HUES64 (cell line): ENCODE measurements at regions not wholly inside any gene's neighbourhood (a gene's known extent, or its start where the extent isn't known, plus 50 kb on each side); places are given as distances from the start of the nearest gene placed in this dataset.
"Not testable (repeated sequence)": the region's sequence is repeated elsewhere in the genome, so short reads cannot be mapped to it uniquely, and the experiment has no call there.

Experiments
- H3K27ac ChIP-seq: 2 replicates; pipeline ENCODE4 v1.7.0; 2013; ENCODE audit warnings: low read depth, low read length, inconsistent platforms
- H3K27me3 ChIP-seq: 2 replicates; pipeline ENCODE4 v1.6.1; 2013; ENCODE audit warnings: mild to moderate bottlenecking, low read length; ENCODE audit not compliant: insufficient read depth
- H3K36me3 ChIP-seq: 2 replicates; pipeline ENCODE4 v1.6.1; 2013; ENCODE audit warnings: mild to moderate bottlenecking, low read length; ENCODE audit not compliant: insufficient read depth
- H3K4me1 ChIP-seq: 2 replicates; pipeline ENCODE4 v1.6.1; 2013; ENCODE audit warnings: mild to moderate bottlenecking, low read length, moderate library complexity; ENCODE audit not compliant: insufficient read depth
- H3K4me3 ChIP-seq: 2 replicates; pipeline ENCODE4 v1.5.1; 2013; ENCODE audit warnings: mild to moderate bottlenecking, low read length, moderate library complexity
- H3K9ac ChIP-seq: 2 replicates; pipeline ENCODE4 v1.6.1; 2013; ENCODE audit warnings: mild to moderate bottlenecking, low read depth, low read length
- H3K9me3 ChIP-seq: 2 replicates; pipeline ENCODE4 v1.6.1; 2013; ENCODE audit warnings: low read depth, low read length; ENCODE audit not compliant: insufficient read depth
- WGBS: fragments of 150-250, 120-280 bp; methylation state at CpG from one replicate; pipeline ENCODE4 v1.1.7; 2013; ENCODE audit warnings: missing lambda C conversion rate; 5-methylcytosine and 5-hydroxymethylcytosine counted together

DNA sequence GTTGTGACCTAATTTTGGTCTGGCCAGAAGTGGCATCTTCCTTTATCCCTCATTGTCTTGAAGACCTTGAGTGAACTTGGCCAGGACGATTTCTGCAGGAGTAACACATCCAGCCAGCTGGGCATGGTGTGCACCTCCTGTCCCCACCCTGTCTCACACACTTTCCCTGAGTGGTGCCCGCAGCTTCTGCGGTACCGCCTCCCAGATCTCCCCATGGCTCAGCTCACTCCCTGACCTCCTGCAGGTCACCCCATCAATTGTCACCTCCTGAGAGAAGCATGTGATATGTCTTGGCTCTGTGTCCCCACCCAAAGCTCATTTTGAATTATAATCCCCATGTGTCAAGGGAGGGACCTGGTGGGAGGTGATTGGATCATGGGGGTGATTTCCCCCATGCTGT lies 50.2 kb upstream of the TP53I11 start:
- no peak overlapping the region for H3K4me3 ChIP-seq
- H3K4me1 ChIP-seq, result no peaks in the 10 kb centered on the region
- H3K27me3 ChIP-seq, result no peaks in the 10 kb centered on the region
- H3K36me3 ChIP-seq, result no peaks in the 10 kb centered on the region
- 93% methylated on average over 4 of the region's 4 CpGs for WGBS
- H3K9ac ChIP-seq, result no peak overlapping the region
- H3K27ac ChIP-seq, result no peak overlapping the region
- H3K9me3 ChIP-seq, result no peaks in the 10 kb centered on the region

DNA sequence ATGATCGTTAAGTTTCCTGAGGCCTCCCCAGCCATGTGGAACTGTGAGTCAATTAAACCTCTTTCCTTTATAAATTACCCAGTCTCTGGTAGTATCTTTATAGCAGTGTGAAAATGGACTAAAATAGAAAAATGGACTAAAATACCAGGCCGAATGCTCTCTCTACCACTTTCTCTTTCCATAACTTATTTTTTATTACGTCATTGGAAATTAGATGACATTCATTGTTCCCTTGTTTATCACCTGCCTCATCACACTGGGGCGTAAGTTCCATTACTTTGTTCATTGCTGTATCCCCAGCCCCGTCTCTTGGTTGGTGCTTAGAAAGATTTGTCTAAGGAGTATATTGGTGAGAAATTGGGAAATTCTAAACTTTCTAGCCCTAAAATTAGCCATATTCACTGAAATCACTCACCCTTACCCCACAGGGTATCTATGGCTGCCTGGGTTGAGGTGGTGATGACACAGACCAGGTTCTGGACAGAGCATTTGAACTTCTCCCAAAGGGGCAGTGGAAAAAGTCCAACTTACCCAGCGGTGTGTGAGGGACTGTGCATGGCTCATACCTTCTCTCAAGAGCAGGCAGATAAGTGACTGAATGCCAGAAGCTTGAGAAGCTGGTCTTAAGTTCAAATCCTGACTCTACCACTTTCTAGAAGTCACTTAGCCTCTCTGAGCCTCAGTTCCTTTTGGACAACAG lies 50.9 kb upstream of the TP53I11 start:
- Histone ChIP-seq H3K27me3 (no peaks in the 10 kb centered on the region), H3K9ac (no peak overlapping the region), H3K36me3 (no peaks in the 10 kb centered on the region), H3K4me1 (no peaks in the 10 kb centered on the region), H3K27ac (no peak overlapping the region), H3K4me3 (no peak overlapping the region), H3K9me3 (no peaks in the 10 kb centered on the region)
- 94% methylated on average over 6 of the region's 6 CpGs for WGBS

DNA sequence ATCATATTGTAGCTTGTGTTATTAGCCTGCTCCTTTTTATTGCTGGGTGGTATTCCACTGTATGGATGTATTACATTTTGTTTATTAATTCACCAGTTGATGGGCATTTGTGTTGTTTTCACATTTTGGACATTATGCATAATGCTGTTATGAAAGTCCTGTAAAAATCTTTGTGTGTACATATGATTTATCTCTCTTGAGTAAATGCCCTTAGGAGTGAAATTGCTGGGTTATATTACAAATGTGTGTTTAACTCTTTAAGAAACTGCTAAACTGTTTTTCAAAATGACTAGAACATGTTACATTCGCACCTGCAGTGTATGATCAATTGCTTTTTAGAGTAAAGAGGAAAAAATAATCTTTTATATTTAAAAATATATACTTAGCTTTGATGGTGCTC lies 54.4 kb upstream of the TP53I11 start:
- WGBS, result no CpG with 5 or more reads among the region's 1 CpG

DNA sequence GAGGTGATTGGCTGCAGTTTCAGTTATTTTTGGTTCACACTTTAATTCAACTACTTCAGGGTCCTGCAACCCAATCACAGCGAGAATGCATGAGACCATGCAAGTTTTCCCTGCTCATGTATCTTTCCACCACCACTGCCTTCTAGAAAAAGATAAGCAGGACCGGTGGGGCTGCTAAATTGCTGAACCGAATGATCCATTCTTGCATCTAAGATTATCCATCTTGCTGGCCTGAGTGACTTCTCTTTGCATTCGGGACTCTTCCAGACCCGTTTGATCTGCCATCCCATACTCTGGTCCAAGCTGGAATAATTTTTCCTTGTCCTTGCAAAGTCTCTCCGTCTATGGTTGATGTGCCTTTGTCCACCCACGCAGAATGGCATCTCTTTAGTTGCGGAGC lies 56.3 kb upstream of the TP53I11 start:
- 82% methylated on average over 8 of the region's 8 CpGs for WGBS
- no peaks in the 10 kb centered on the region for H3K9me3 ChIP-seq
- no peaks in the 10 kb centered on the region for H3K36me3 ChIP-seq
- H3K27ac ChIP-seq, result no peak overlapping the region
- H3K27me3 ChIP-seq, result no peaks in the 10 kb centered on the region
- H3K4me3 ChIP-seq, result no peak overlapping the region
- no peak overlapping the region for H3K9ac ChIP-seq
- H3K4me1 ChIP-seq, result no peaks in the 10 kb centered on the region

More for the DNA sequence above, 54.4 kb upstream of the TP53I11 start:
- H3K4me3 ChIP-seq, result no peak overlapping the region
- no peak overlapping the region for H3K9ac ChIP-seq
- H3K9me3 ChIP-seq, result no peaks in the 10 kb centered on the region
- no peaks in the 10 kb centered on the region for H3K4me1 ChIP-seq
- H3K27ac ChIP-seq, result no peak overlapping the region
- H3K27me3 ChIP-seq, result no peaks in the 10 kb centered on the region
- no peaks in the 10 kb centered on the region for H3K36me3 ChIP-seq

DNA sequence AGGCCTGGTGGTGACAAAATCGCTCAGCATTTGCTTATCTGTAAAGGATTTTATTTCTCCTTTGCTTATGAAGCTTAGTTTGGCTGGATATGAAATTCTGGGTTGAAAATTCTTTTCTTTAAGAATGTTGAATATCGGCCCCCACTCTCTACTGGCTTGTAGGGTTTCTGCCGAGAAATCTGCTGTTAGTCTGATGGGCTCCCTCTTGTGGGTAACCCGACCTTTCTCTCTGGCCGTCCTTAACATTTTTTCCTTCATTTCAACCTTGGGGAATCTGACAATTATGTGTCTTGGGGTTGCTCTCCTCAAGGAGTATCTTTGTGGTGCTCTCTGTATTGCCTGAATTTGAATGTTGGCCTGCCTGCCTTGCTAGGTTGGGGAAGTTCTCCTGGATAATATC lies 65.3 kb upstream of the TP53I11 start:
- not testable (repeated sequence) for H3K27me3 ChIP-seq, H3K9ac ChIP-seq, H3K4me1 ChIP-seq, H3K9me3 ChIP-seq, H3K4me3 ChIP-seq, H3K36me3 ChIP-seq, H3K27ac ChIP-seq
- WGBS, result 72% methylated on average over 3 of the region's 5 CpGs

DNA sequence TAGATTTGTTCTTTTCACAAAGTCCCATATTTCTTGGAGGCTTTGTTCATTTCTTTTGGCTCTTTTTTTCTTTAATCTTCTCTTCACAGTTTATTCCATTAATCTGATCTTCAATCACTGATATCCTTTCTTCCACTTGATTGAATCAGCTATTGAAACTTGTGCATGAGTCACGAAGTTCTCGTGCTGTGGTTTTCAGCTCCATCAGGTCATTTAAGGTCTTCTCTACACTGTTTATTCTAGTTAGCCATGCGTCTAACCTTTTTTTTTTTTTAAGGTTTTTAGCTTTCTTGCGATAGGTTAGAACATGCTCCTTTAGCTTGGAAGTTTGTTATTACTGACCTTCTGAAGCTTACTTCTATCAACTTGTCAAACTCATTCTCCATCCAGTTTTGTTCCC lies 65.8 kb upstream of the TP53I11 start:
- H3K27me3 ChIP-seq, H3K27ac ChIP-seq, H3K4me1 ChIP-seq, H3K9me3 ChIP-seq, H3K36me3 ChIP-seq, H3K9ac ChIP-seq, H3K4me3 ChIP-seq: not testable (repeated sequence)
- 95% methylated on average over 3 of the region's 4 CpGs for WGBS

DNA sequence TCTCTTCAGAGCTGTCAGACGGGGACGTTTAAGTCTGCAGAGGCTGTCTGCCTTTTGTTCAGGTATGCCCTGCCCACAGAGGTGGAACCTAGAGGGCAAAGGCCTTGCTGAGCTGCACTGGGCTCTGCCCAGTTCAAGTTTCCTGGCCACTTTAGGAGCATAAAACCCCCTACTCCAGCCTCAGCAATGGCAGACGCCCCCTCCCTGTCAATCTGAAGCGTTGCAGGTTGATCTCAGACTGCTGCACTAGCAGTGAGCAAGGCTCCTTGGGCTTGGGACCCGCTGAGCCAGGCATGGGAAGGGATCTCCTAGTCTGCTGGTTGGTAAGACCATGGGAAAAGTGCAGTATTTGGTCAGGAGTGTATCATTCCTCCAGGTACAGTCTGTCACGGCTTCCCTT lies 66.6 kb upstream of the TP53I11 start:
- Histone ChIP-seq H3K27ac (no peak overlapping the region), H3K4me3 (no peak overlapping the region), H3K9me3 (no peaks in the 10 kb centered on the region), H3K27me3 (no peaks in the 10 kb centered on the region), H3K36me3 (no peaks in the 10 kb centered on the region), H3K4me1 (peaks cover 16% of the 10 kb centered on the region), H3K9ac (no peak overlapping the region)
- 48% methylated on average over 6 of the region's 6 CpGs for WGBS

DNA sequence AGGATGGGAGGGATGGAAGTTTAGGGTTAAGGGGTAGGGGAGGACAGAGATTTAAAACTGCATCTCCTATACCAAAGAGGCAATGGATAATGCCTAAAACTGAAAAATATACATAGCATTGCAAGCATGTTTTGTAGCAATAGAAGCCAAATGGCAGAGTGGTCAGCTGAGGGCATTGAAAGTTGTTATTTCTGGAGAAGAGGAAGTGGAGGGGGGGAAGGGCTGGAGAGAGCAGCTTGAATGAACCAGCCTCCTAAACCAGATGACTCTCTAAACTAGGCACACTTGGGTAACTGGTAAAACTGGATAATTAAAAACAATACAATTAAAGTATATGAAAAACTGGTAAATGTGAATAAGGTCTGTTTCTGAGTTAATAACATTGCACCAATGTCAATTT lies 70.3 kb upstream of the TP53I11 start:
- H3K4me3 ChIP-seq, result no peak overlapping the region
- H3K36me3 ChIP-seq, result no peaks in the 10 kb centered on the region
- H3K9ac ChIP-seq, result no peak overlapping the region
- no peak overlapping the region for H3K27ac ChIP-seq
- no peaks in the 10 kb centered on the region for H3K9me3 ChIP-seq
- no peaks in the 10 kb centered on the region for H3K27me3 ChIP-seq
- H3K4me1 ChIP-seq, result peaks cover 17% of the 10 kb centered on the region

DNA sequence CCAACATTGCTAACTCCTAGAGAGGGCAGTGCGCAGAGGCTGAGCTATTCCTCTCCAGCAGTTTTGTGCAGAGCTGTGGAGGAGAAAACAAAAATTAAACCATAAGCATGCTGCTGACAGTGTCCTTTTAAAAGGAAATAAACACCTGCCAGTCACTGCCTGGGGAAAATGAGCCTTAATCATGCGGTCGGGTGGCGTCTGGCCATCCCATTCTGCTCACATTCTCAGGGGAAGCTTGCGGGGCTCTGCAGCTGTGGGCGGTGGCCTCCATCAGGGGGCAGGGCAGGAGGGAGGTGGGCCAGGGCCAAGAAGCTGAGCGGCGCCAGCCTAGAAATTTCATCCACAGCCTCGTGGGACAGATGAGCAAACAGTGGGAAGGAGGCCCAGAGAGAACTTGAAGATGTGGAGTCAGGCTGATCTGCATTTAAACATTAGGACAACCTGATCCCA lies 71.0 kb upstream of the TP53I11 start:
- Histone ChIP-seq H3K4me3 (no peak overlapping the region), H3K4me1 (peaks cover 17% of the 10 kb centered on the region), H3K36me3 (no peaks in the 10 kb centered on the region), H3K27ac (no peak overlapping the region), H3K27me3 (no peaks in the 10 kb centered on the region), H3K9me3 (no peaks in the 10 kb centered on the region), H3K9ac (no peak overlapping the region)
- 36% methylated on average over 9 of the region's 9 CpGs for WGBS

DNA sequence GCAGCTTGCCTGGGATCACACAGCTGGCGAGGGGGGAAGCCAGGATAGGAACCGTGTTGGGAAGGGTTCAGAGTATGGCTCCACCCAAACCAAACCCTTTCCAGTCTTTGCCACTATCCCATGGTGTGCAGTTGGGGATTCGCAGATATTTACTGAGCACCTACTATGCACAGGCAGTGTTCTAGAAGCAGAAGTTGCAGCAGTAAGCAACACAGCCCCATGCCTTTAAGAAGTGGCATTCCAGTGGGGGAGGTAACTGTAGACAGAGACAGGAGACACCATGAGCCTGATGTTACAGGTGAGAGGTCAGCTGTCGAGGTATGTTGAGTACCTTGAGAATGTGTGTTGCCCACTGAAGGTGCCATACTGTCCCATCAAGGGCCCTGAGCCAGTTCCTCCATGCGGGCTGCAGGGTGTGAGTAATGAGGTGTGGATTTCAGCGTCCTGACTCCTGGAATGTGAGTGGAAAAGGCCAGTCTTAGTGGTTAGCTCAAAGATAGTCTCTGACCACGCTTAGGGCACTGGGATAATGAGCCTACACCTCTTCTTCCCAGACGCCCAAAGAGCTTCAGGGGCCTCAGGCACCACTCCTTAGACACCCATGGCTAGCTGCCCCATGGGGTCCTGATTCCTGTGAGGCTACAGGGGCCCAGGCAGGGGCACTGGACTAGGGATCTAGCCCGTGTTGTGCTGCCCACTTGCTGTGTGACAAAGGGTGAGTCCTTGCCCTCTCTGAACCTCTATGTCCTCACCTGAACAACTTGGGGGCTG lies 71.8 kb upstream of the TP53I11 start:
- no peak overlapping the region for H3K9ac ChIP-seq
- H3K27ac ChIP-seq, result no peak overlapping the region
- 84% methylated on average over 9 of the region's 9 CpGs for WGBS
- no peaks in the 10 kb centered on the region for H3K9me3 ChIP-seq
- no peak overlapping the region for H3K4me3 ChIP-seq
- no peaks in the 10 kb centered on the region for H3K36me3 ChIP-seq
- no peaks in the 10 kb centered on the region for H3K27me3 ChIP-seq
- peaks cover 17% of the 10 kb centered on the region for H3K4me1 ChIP-seq

DNA sequence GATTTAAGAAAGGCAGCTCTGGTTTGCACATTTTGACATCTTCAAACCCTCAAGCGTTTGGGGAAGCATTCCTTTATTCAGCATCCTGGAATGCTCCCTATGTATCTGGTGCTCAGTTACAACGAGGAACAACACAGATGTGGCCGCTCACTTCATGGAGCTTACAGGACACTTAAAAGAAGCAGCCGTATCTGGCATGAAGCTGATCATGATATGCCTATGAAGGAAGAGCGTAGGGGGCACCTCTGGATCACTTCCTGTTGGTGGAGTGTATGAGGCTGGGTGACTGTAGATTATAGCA lies 72.3 kb upstream of the TP53I11 start:
- Histone ChIP-seq H3K4me1 (peaks cover 17% of the 10 kb centered on the region), H3K36me3 (no peaks in the 10 kb centered on the region), H3K4me3 (no peak overlapping the region), H3K9ac (no peak overlapping the region), H3K27me3 (no peaks in the 10 kb centered on the region), H3K27ac (no peak overlapping the region), H3K9me3 (no peaks in the 10 kb centered on the region)
- 92% methylated on average over 5 of the region's 5 CpGs for WGBS

DNA sequence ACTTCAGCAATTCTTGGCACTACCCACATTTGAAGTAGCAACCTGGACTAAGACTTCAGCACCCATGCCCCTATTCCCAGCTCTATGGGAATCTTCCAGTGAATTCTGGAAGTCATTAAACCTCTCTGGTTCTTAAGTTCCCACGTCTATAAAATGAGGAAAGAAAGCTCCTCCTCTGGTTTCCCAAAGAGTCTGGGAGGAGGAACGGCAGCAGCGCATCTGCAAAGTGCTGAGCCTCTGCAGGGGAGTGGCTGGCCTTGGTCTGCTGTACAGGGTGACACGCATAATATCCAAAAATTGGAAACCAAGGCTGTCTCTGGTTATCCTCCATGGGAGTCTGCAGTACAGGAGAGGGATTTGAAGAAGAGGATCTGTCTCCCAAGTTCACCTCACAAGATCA lies 73.6 kb upstream of the TP53I11 start:
- no peak overlapping the region for H3K9ac ChIP-seq
- H3K27ac ChIP-seq, result no peak overlapping the region
- no peak overlapping the region for H3K4me3 ChIP-seq
- no peaks in the 10 kb centered on the region for H3K9me3 ChIP-seq
- no peaks in the 10 kb centered on the region for H3K27me3 ChIP-seq
- no peaks in the 10 kb centered on the region for H3K36me3 ChIP-seq
- 85% methylated on average over 4 of the region's 4 CpGs for WGBS
- peaks cover 17% of the 10 kb centered on the region for H3K4me1 ChIP-seq
